ENCODE measurements at regions not wholly inside any gene's neighbourhood (a gene's known extent, or its start where the extent isn't known, plus 50 kb on each side); places are given as distances from the start of the nearest gene placed in this dataset.

DNA sequence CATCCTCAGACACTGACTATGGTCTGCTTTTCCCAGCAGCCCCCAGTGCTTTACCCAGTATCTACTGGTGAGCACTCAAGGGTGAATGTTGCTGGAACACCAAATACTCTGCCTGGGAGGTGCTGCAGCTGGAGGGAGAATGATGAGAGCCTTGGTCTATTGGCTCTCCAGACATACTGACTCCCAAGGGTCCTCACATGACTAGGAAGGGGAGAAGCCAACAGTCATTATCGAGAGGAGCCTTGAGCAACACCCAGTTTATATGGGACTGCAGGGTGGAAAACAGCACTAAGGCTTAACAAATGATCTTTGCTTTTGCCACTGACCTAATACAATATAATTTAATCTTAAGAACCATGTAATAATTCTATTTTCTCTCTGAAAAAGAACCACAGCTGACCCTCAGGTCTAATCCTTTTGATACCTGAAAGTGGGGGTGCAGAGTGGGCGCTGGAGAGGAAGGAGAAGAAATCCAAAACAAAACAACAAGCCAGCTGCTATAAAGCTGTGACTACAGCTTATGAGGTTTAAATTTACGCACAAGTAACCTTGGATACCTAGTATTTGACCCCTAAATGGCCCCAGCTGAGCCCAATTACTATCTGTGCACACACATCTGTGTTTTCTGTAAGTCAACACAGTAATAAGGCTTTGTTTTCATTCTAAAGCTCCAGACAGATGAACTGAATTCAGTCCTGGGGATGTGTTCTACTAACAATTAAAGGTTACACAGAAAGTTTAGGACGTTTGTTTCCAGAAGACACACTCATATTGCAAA is 107.8 kb upstream of the GRIP1 start:
- no peak overlapping the region for H3K4me3 ChIP-seq (ENCODE audit: control insufficient read depth, low read depth, low read length)

DNA sequence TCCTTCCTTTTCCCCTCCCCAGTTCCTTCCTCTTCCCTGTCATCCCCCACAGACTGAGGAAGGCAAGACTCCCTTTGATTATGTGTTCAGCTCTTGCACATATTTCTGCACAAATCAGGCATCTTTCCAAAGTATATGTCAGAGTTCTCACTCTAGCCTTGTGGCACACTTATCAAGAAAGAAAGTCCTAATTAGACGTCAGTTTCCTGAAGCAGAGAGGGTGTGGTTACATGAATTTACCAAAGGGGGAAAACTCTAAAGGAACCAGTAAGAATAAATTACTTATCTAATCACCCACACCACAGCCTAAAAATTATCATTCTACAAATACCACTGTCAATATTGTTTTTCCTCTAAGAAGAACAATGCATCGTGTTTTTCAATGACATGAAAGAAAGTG is 120.7 kb upstream of the GRIP1 start:
- no peak overlapping the region for H3K4me3 ChIP-seq (ENCODE audit: control insufficient read depth, low read depth, low read length)
- TF ChIP-seq, protein P1, sequence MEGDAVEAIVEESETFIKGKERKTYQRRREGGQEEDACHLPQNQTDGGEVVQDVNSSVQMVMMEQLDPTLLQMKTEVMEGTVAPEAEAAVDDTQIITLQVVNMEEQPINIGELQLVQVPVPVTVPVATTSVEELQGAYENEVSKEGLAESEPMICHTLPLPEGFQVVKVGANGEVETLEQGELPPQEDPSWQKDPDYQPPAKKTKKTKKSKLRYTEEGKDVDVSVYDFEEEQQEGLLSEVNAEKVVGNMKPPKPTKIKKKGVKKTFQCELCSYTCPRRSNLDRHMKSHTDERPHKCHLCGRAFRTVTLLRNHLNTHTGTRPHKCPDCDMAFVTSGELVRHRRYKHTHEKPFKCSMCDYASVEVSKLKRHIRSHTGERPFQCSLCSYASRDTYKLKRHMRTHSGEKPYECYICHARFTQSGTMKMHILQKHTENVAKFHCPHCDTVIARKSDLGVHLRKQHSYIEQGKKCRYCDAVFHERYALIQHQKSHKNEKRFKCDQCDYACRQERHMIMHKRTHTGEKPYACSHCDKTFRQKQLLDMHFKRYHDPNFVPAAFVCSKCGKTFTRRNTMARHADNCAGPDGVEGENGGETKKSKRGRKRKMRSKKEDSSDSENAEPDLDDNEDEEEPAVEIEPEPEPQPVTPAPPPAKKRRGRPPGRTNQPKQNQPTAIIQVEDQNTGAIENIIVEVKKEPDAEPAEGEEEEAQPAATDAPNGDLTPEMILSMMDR (conservative IDR thresholded peaks at IDR 0.05; ENCODE audit: control insufficient read depth, insufficient read depth, low read depth, low read length), result no peak
- DNase-seq (ENCODE audit: low read depth), result no peak

More for the DNA sequence above, 107.8 kb upstream of the GRIP1 start:
- TF ChIP-seq, protein P1 (conservative IDR thresholded peaks at IDR 0.05; ENCODE audit: control insufficient read depth, insufficient read depth, low read depth, low read length), result no peak
- DNase-seq (ENCODE audit: low read depth), result no peak

DNA sequence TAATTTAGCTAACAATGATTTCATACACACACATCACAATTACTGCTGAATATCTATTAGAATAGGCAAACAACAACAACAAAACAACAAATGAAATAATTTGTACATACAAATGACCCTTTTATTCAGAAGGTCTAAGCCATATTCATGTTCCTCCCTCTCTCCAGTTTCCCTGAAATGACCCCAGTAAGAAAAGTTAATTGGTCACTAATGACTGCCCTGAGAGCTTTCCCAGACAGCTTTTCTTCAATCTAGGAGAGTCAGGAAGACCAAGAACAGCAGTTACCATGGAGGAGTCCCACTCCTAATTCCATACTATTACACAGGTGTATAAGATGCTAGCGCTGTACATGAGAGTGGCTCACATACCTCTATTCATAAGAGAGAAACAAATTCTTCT is 121.2 kb upstream of the GRIP1 start:
- DNase-seq (ENCODE audit: low read depth), result no peak
- TF ChIP-seq, protein P1 (conservative IDR thresholded peaks at IDR 0.05; ENCODE audit: control insufficient read depth, insufficient read depth, low read depth, low read length), result no peak
- H3K4me3 ChIP-seq (ENCODE audit: control insufficient read depth, low read depth, low read length), result no peak overlapping the region

DNA sequence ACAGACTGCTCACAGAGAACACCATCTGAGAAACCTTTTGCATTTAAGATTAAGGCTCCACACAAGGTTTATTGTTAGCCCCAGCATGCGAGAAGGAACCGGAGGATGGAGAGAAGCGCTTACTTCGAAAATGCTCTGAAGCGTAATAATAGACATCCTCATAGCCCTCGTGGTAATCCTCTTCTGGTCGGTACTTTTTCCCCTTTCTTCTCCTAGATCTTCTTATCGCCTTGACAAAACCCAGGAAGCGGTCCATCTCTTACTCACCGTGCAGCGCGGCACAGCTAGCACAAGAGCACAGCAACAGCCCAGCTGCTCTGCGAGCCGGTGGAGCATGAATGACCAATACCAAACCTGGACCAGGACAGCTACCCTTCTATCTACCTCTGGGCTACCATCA is 125.1 kb upstream of the GRIP1 start:
- H3K4me3 ChIP-seq (ENCODE audit: control insufficient read depth, low read depth, low read length), result no peak overlapping the region
- TF ChIP-seq, protein P1 (conservative IDR thresholded peaks at IDR 0.05; ENCODE audit: control insufficient read depth, insufficient read depth, low read depth, low read length), result no peak
- no peak for DNase-seq (ENCODE audit: low read depth)

DNA sequence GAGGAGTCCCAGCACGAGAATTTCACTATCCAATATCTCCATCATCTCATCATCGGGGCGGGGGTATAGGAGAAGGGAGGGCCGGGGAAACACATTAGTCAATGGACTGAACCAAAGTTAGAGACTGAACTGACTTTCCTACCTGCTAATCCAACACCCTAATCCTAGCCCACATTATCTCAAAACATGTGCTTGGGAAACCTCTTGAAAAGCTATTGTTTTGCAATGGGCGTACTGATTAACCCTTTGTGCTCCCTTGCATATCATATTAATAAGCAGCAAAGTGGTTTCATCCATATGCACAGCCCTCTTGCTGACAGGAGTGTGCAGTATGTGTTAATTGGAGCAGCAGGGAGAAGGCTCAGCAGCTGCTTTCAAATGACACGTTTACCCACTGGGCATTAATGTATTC is 125.7 kb upstream of the GRIP1 start:
- TF ChIP-seq, protein P1 (conservative IDR thresholded peaks at IDR 0.05; ENCODE audit: control insufficient read depth, insufficient read depth, low read depth, low read length), result no peak
- H3K4me3 ChIP-seq (ENCODE audit: control insufficient read depth, low read depth, low read length), result no peak overlapping the region
- DNase-seq (ENCODE audit: low read depth), result no peak

DNA sequence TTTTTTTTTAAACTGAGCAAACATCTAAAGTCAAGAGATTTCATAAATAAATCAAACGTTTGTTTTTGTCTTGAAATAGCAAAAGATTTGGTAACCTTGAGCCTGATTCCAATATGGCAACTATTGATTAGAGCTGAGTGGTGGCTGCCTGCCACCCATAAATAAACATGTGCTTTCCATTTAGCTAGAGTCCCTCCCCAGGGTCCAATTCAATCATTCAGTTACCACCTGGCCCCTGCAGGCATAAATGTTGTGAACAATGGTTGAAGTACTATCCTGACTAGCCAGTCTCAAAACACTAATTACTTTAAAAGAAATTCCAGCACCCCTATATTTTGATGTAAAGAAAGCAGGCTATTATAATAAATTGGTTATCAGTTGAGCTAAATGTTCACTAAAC is 129.7 kb upstream of the GRIP1 start:
- H3K4me3 ChIP-seq (ENCODE audit: control insufficient read depth, low read depth, low read length), result no peak overlapping the region
- TF ChIP-seq, protein P1 (conservative IDR thresholded peaks at IDR 0.05; ENCODE audit: control insufficient read depth, insufficient read depth, low read depth, low read length), result no peak
- DNase-seq (ENCODE audit: low read depth), result no peak

Data from fibroblast of mammary gland (primary cell).